Coronary artery (tissue), 2 donors: ENCODE measurements at regions not wholly inside any gene's neighbourhood (a gene's known extent, or its start where the extent isn't known, plus 50 kb on each side); places are given as distances from the start of the nearest gene placed in this dataset.
"Not testable (repeated sequence)": the region's sequence is repeated elsewhere in the genome, so short reads cannot be mapped to it uniquely, and the experiment has no call there.

ENCODE experiments used
- DNase-seq: peaks from one replicate; pipeline ENCODE4 v3.0.0-alpha.2; 2017; ENCODE audit warnings: low spot score
- H3K27ac ChIP-seq, 2 donors: fragments of 200-600 bp; sonication (generic); one replicate each; pipeline ENCODE4 v1.5.1; 2016 to 2019
- H3K4me3 ChIP-seq: fragments of 200-600 bp; sonication (generic); 2 replicates; pipeline ENCODE4 v1.5.1; 2016; ENCODE audit warnings: mild to moderate bottlenecking, moderate library complexity
- CTCF ChIP-seq: fragments of 200-600 bp; sonication (generic); IDR thresholded peaks from one replicate; pipeline ENCODE4 v1.5.1; 2019; ENCODE audit warnings: antibody characterized with exemption

DNA sequence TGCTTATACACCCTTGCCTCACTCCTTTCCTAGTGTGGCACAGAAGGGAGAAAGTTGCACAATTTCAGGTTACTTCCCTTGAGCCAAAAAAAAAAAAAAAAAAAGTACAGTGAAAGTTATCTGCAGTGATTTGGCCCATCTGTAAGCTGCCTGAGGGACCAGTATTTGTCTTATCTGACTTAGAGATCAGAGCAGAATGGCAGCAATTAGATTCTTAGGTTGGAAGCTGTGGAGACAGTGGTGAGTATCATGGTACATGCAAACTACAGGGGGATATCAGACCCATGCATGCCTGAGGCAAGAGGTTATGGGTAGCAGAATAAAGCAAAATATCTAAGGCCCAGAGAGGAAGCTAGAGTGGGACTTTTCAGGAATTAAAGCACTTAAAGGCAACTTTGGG is 1070.7 kb upstream of the NOVA1 start:
- Histone ChIP-seq H3K4me3 (no peak overlapping the region), H3K27ac (no peak overlapping the region)
- DNase-seq = no peak
- no peak for TF ChIP-seq CTCF

DNA sequence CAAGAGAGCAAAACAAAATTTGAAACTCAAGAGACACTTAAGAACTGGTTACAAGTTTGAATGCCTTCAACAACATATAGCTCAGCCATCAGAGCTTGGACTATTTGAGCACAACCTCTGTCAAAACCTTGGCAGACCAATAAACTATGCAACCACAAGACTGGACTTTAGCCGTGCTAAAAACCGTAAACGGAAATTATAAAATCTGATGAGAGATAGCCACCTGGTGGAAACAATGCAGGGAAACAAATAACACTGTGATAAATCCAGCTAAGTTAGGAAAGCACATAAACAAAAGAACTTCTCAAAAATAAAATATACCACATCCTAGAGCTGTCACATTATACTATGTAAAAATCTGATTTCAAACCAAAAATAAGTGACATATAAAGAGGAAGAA is 1074.2 kb upstream of the NOVA1 start:
- no peak for DNase-seq
- Histone ChIP-seq H3K27ac (no peak overlapping the region), H3K4me3 (no peak overlapping the region)
- no peak for TF ChIP-seq CTCF

DNA sequence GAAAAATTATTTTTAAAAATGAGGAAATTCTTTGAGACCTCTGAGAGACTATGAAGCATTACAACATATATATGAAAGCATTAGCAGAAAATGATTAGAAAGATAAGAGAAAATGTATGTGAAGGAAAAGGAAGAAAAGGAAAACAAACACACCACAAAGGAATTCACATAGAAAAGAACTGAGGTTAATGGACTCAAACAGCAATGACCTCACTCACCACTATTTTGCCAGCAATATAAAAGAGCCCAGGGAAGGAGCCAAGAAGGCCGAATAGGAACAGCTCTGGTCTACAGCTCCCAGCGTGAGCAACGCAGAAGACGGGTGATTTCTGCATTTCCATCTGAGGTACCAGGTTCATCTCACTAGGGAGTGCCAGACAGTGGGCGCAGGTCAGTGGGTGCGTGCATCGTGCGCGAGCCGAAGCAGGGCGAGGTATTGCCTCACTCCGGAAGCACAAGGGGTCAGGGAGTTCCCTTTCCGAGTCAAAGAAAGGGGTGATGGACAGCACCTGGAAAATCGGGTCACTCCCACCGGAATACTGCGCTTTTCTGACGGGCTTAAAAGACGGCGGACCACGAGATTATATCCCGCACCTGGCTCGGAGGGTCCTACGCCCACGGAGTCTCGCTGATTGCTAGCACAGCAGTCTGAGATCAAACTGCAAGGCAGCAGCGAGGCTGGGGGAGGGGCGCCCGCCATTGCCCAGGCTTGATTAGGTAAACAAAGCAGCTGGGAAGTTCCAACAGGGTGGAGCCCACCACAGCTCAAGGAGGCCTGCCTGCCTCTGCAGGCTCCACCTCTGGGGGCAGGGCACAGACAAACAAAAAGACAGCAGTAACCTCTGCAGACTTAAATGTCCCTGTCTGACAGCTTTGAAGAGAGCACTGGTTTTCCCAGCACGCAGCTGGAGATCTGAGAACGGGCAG is 1075.2 kb upstream of the NOVA1 start:
- not testable (repeated sequence) for H3K4me3 ChIP-seq, H3K27ac ChIP-seq, DNase-seq

GRCh38 chr14:27686137-27686536 is 1080.5 kb upstream of the FOXG1 start:
- H3K27ac ChIP-seq = no peak overlapping the region
- H3K4me3 ChIP-seq = no peak overlapping the region
- no peak for TF ChIP-seq CTCF
- no peak for DNase-seq

- H3K27ac ChIP-seq = no peak overlapping the region
- no peak for TF ChIP-seq CTCF
- H3K4me3 ChIP-seq = no peak overlapping the region
- DNase-seq = no peak
Observed at GRCh38 chr14:27688841-27689444, 1077.6 kb upstream of the FOXG1 start.

DNA sequence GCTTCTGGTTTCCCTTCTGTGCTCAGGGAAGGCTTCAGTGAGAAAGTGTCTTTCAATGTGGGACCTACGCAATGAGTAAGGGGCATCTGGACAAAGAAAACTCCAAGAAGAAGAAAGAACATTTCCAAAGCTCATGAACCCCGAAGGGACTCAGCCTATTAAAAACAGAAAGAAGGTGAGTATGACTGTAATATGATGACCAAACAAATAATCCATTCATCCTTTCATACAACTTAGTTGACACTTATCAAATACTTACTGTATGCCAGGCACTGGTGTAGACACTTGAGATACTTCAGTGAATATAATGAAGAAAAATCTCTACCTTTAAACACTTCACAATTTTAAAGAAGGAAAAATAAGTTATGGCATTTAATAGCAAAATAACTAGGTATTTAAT is 1054.2 kb upstream of the FOXG1 start:
- H3K27ac ChIP-seq = no peak overlapping the region
- TF ChIP-seq CTCF = no peak
- no peak overlapping the region for H3K4me3 ChIP-seq
- no peak for DNase-seq

DNA sequence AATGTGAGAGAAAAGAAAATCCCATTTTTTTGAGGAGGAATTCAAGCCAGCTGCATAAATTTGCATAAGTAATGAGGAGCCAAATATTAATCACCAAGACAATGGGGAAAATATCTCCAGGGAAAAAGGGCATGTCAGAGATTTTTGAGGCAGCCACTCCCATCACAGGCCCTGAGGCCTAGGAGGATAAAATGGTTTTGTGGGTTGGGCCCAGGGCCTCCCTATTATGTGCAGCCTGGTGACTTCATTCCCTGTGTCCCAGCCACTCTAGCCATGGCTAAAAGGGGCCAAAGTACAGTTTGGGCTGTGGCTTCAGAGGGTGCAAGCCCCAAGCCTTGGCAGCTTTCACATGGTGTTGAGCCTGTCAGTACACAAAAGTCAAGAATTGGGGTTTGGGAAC is 1051.0 kb upstream of the FOXG1 start:
- Histone ChIP-seq H3K27ac (no peak overlapping the region), H3K4me3 (no peak overlapping the region)
- TF ChIP-seq CTCF = no peak
- DNase-seq = no peak
